Panc1 (cell line): ENCODE measurements at regions not wholly inside any gene's neighbourhood (a gene's known extent, or its start where the extent isn't known, plus 50 kb on each side); places are given as distances from the start of the nearest gene placed in this dataset.

Experiments used
- ATAC-seq: fragments of 200-7000 bp; cut with Tn5 transposase; 2 replicates; pipeline ENCODE4 v1.9.1; 2020; ENCODE audit warnings: mild to moderate bottlenecking, moderate library complexity
- BruUV-seq: library from RNA; stranded (reverse); fragments of 400-500 nt; replicated peaks from 2 replicates; lab custom pipeline; 2021; lab: Mats Ljungman, UMichigan
- CTCF ChIA-PET: fragments of 300-600 bp; sonication (Branson Sonifier 250); formaldehyde crosslinking; loops from one replicate; lab custom pipeline; 2022; ENCODE audit warnings: antibody characterized with exemption; lab: Charles Lee
- POLR2A ChIA-PET: fragments of 300-600 bp; sonication (Branson Sonifier 250); formaldehyde crosslinking; loops from one replicate; lab custom pipeline; 2022; ENCODE audit warnings: antibody characterized with exemption; lab: Charles Lee
- DNase-seq: peaks from one replicate; pipeline ENCODE4 v3.0.0-alpha.2; 2010; ENCODE audit warnings: low read depth, low spot score
- H3K27ac ChIP-seq: 2 replicates; pipeline ENCODE4 v1.5.1; 2011; ENCODE audit warnings: mild to moderate bottlenecking, low read length, inconsistent platforms
- H3K27me3 ChIP-seq: fragments of 200-500 bp; sonication (Bioruptor generic); 2 replicates; pipeline ENCODE4 v1.6.0; 2014; ENCODE audit warnings: low read length, inconsistent platforms; ENCODE audit not compliant: control insufficient read depth, insufficient read depth
- H3K36me3 ChIP-seq: fragments of 200-500 bp; sonication (Bioruptor generic); 2 replicates; pipeline ENCODE4 v1.5.1; 2014; ENCODE audit warnings: inconsistent platforms, mild to moderate bottlenecking, low read length, moderate library complexity; ENCODE audit not compliant: control insufficient read depth, insufficient read depth
- H3K4me1 ChIP-seq: 2 replicates; pipeline ENCODE4 v1.5.1; 2011; ENCODE audit warnings: inconsistent platforms, mild to moderate bottlenecking, low read length, moderate library complexity; ENCODE audit not compliant: control insufficient read depth, insufficient read depth
- H3K4me3 ChIP-seq, 2 experiments: 2 replicates each; pipeline ENCODE4 v1.5.1; 2011 to 2012; ENCODE audit warnings: low read depth in 2 of 2, low read length in 2 of 2, mild to moderate bottlenecking in 2 of 2, inconsistent platforms in 1 of 2, moderate library complexity in 1 of 2
- H3K9me3 ChIP-seq: fragments of 200-500 bp; sonication (Bioruptor generic); 2 replicates; pipeline ENCODE4 v1.5.1; 2014; ENCODE audit warnings: low read depth, mild to moderate bottlenecking, inconsistent platforms, low read length, moderate library complexity; ENCODE audit not compliant: control insufficient read depth, insufficient read depth
- CTCF ChIP-seq: fragments of 450-650 bp; IDR thresholded peaks from 2 replicates; pipeline ENCODE4 v1.5.1; 2017; ENCODE audit warnings: mild to moderate bottlenecking
- POLR2AphosphoS5 ChIP-seq: IDR thresholded peaks from 2 replicates; pipeline ENCODE4 v1.6.1; 2012; ENCODE audit warnings: mild to moderate bottlenecking, low read depth, low read length, moderate library complexity
- REST ChIP-seq, 2 experiments: IDR thresholded peaks; 2 replicates each; pipeline ENCODE4 v1.6.1; 2011 to 2012; ENCODE audit warnings: low read depth in 2 of 2, control low read depth in 1 of 2, low read length in 1 of 2, mild to moderate bottlenecking in 1 of 2, moderate library complexity in 1 of 2; ENCODE audit not compliant: insufficient read depth in 1 of 2
- SIN3A ChIP-seq: IDR thresholded peaks from 2 replicates; pipeline ENCODE4 v1.6.1; 2012; ENCODE audit warnings: low read depth, mild to moderate bottlenecking, low read length, moderate library complexity, borderline replicate concordance; ENCODE audit not compliant: insufficient read depth
- TCF7L2 ChIP-seq: IDR thresholded peaks from 2 replicates; pipeline ENCODE4 v1.6.1; 2011; ENCODE audit warnings: mild to moderate bottlenecking, low read depth, low read length, inconsistent platforms
- in situ Hi-C: cut with HindIII; loops from 2 replicates; pipeline ENCODE4 v1.10.0; 2016; ENCODE audit warnings: low sequenced_read_pairs, low pct_unique_long_range_greater_than_20kb
- intact Hi-C: fragments of 100-400 bp; cut with micrococcal nuclease; formaldehyde crosslinking; loops from one replicate; pipeline ENCODE4 v1.10.0; 2022; ENCODE audit not compliant: unreplicated experiment

GRCh38 chr6:133590196-133590595, 298.7 kb upstream of the TCF21 start:
- TF ChIP-seq TCF7L2 = no peak
- H3K9me3 ChIP-seq = no peaks in the 10 kb centered on the region
- intact Hi-C loops (no loop called here), in situ Hi-C loops (no loop called here)
- no peak overlapping the region for H3K27ac ChIP-seq
- no peaks in the 10 kb centered on the region for H3K27me3 ChIP-seq
- no peak for DNase-seq
- no peak for ATAC-seq
- CTCF ChIA-PET = no interaction called here
- H3K4me3 ChIP-seq = no peak overlapping the region
- no peaks in the 10 kb centered on the region for H3K36me3 ChIP-seq
- no TSS peak for BruUV-seq
- POLR2A ChIA-PET = no interaction called here
- no peaks in the 10 kb centered on the region for H3K4me1 ChIP-seq

- Histone ChIP-seq H3K27ac (no peak overlapping the region), H3K4me3 (no peak overlapping the region), H3K4me1 (no peaks in the 10 kb centered on the region), H3K9me3 (no peaks in the 10 kb centered on the region), H3K27me3 (no peaks in the 10 kb centered on the region), H3K36me3 (no peaks in the 10 kb centered on the region)
- no peak for ATAC-seq
- BruUV-seq = no TSS peak
- in situ Hi-C loops (no loop called here), intact Hi-C loops (no loop called here)
- ChIA-PET CTCF (no interaction called here), POLR2A (no interaction called here)
- TF ChIP-seq CTCF = no peak
- TF ChIP-seq POLR2AphosphoS5 = no peak
- TF ChIP-seq TCF7L2 = no peak
- TF ChIP-seq REST (IDR thresholded peaks at IDR 0.05; ENCODE audit: insufficient read depth in 1 of 2, low read depth in 2 of 2, low read length in 1 of 2) = no peak
- TF ChIP-seq SIN3A = no peak
- no peak for DNase-seq
Observed at GRCh38 chr6:133590814-133591213, 298.1 kb upstream of the TCF21 start.

- ATAC-seq (no peak), DNase-seq (no peak)
- CTCF ChIA-PET = no interaction called here
- BruUV-seq = no TSS peak
- POLR2A ChIA-PET = no interaction called here
- H3K27ac ChIP-seq = no peak overlapping the region
- no peak for TF ChIP-seq POLR2AphosphoS5
- TF ChIP-seq TCF7L2 = no peak
- no peak for TF ChIP-seq SIN3A
- no peak for TF ChIP-seq REST (IDR thresholded peaks at IDR 0.05; ENCODE audit: insufficient read depth in 1 of 2, low read depth in 2 of 2, low read length in 1 of 2)
- TF ChIP-seq CTCF = no peak
- in situ Hi-C loops = no loop called here
- no peaks in the 10 kb centered on the region for H3K36me3 ChIP-seq
- intact Hi-C loops = no loop called here
- H3K27me3 ChIP-seq = no peaks in the 10 kb centered on the region
- H3K4me3 ChIP-seq = no peak overlapping the region
- H3K4me1 ChIP-seq = no peaks in the 10 kb centered on the region
- no peaks in the 10 kb centered on the region for H3K9me3 ChIP-seq
Observed at GRCh38 chr6:133591275-133591674, 297.6 kb upstream of the TCF21 start.
